Muscle layer of colon (tissue), 2 donors: ENCODE measurements at regions not wholly inside any gene's neighbourhood (a gene's known extent, or its start where the extent isn't known, plus 50 kb on each side); places are given as distances from the start of the nearest gene placed in this dataset.

Experiments used
- H3K27ac ChIP-seq: one replicate; pipeline ENCODE4 v1.7.0; 2013; ENCODE audit warnings: low read depth, mild to moderate bottlenecking, low read length, moderate library complexity
- H3K27me3 ChIP-seq, 2 donors: one replicate each; pipeline ENCODE4 v1.7.0; 2013; ENCODE audit warnings: low read length in 2 of 2, mild to moderate bottlenecking in 2 of 2; ENCODE audit not compliant: insufficient read depth in 2 of 2, control insufficient read depth in 1 of 2
- H3K36me3 ChIP-seq: one replicate; pipeline ENCODE4 v1.7.0; 2013; ENCODE audit warnings: mild to moderate bottlenecking, low read length; ENCODE audit not compliant: insufficient read depth
- H3K4me1 ChIP-seq: one replicate; pipeline ENCODE4 v1.7.0; 2013; ENCODE audit warnings: mild to moderate bottlenecking, low read length; ENCODE audit not compliant: insufficient read depth
- H3K4me3 ChIP-seq, 2 donors: one replicate each; pipeline ENCODE4 v1.7.0; 2013; ENCODE audit warnings: low read length in 2 of 2, low read depth in 1 of 2, mild to moderate bottlenecking in 1 of 2, moderate library complexity in 1 of 2
- H3K9ac ChIP-seq: one replicate; pipeline ENCODE4 v1.7.0; 2013; ENCODE audit warnings: low read length
- H3K9me3 ChIP-seq: one replicate; pipeline ENCODE4 v1.7.0; 2013; ENCODE audit warnings: mild to moderate bottlenecking, low read length
- donor health status: abdominal sarcoma.
- donor health status: Adenocarcinoma of cecum.

DNA sequence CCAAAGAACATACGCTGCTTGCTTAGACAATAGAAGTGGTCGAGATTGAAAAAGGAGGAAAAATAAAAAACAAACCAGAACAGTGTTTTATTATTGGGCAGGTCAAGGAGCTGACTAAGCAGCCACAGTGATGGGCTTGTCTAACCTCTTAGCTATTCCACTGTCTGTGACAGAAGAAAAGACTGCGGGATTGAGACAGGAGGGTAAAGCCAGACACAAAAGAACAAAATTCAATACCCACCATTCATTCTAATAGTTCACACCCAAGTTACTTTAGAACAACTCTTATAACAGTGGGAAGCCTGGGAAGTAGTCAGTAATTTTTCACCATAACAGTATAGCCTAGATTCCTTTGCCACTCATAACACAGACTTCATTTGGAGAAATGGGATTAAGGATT, 435.4 kb downstream of the MFSD1 start:
- Histone ChIP-seq H3K27me3 (no peaks in the 10 kb centered on the region), H3K4me3 (no peak overlapping the region), H3K27ac (no peak overlapping the region), H3K9ac (no peak overlapping the region), H3K4me1 (no peaks in the 10 kb centered on the region), H3K9me3 (no peaks in the 10 kb centered on the region), H3K36me3 (no peaks in the 10 kb centered on the region)

DNA sequence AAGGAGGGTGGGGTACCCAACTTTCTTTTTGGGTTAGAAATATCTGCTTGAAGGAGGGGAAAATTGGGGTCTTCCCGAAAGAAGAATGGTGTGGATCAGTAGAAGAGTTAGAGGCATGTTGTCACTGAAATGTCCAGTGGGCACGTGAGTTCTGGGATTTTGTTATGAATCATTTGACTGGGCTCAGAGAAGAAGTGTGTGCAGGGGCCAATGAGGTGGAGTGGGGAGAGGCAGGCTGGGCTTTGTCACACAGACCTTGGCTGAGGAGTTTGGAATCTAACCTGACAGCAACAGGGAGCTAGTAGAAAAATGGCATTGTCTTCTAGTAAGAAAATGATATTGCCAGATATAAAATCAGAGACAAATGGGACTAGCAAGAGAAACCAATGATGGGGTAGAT, 436.8 kb downstream of the MFSD1 start:
- Histone ChIP-seq H3K9me3 (no peaks in the 10 kb centered on the region), H3K4me1 (no peaks in the 10 kb centered on the region), H3K4me3 (no peak overlapping the region), H3K36me3 (no peaks in the 10 kb centered on the region), H3K27me3 (no peaks in the 10 kb centered on the region), H3K9ac (no peak overlapping the region), H3K27ac (no peak overlapping the region)

DNA sequence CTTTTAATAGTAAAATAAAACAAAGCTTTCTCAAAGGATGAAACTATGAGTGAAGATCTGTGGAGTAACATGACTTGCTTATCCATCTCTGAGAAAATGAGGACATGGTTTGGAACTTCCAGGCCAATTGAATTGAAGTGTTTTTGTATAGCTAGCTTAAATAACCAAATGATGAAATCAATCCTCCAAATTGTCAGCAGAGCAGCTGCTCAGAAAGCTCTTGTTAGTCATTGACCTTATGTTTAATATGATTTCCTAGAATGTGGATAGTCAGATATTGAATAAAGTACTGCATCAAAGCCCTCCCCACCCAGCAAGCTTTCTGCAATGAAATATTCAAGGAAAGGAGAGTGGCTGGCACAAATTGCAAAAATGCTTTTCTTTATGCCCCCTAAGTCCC, 437.2 kb downstream of the MFSD1 start:
- Histone ChIP-seq H3K4me1 (no peaks in the 10 kb centered on the region), H3K36me3 (no peaks in the 10 kb centered on the region), H3K9ac (no peak overlapping the region), H3K27me3 (no peaks in the 10 kb centered on the region), H3K4me3 (no peak overlapping the region), H3K27ac (no peak overlapping the region), H3K9me3 (no peaks in the 10 kb centered on the region)

DNA sequence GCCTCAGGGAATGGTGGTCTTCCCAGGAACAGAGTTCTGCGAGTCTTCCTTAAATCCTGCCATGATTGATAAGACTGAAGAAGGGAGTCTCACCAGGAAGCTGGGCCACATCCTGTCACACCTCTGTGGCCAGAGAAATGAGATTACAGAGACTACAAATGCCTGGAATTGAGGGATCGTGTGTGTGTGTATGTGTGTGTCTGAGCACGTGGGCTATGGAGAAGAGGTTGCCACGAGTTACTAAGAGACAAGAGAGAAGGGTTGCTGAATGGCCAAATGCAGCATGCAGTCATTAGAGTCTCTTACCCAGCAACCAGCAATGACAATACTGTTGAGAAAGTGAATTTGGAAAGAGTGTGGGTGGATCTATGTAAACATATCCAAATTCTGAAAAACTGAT, 443.1 kb downstream of the MFSD1 start:
- Histone ChIP-seq H3K4me1 (no peaks in the 10 kb centered on the region), H3K36me3 (no peaks in the 10 kb centered on the region), H3K9ac (no peak overlapping the region), H3K9me3 (no peaks in the 10 kb centered on the region), H3K4me3 (no peak overlapping the region), H3K27me3 (no peaks in the 10 kb centered on the region), H3K27ac (no peak overlapping the region)

DNA sequence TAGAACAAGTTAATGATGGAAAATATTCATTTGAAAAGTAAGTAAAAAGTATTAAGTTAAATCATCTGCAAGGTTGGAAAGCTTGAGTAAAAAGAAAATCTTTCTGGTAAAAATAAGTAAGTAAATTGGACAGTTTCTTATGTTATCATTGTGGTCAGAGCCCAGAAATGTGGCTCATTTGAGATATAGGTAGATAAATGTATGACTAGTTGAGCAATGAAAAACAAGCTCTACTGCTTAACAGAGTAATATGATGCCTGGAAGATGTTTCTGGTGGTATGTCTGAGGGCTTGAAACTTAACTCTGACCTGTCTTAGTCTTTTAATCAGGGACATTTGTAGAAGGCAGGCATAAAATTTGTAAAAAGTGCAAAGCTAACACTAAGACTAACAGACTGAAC, 444.0 kb downstream of the MFSD1 start:
- no peak overlapping the region for H3K4me3 ChIP-seq
- H3K27me3 ChIP-seq: no peaks in the 10 kb centered on the region
- no peaks in the 10 kb centered on the region for H3K36me3 ChIP-seq
- H3K9ac ChIP-seq: no peak overlapping the region
- no peak overlapping the region for H3K27ac ChIP-seq
- H3K9me3 ChIP-seq: no peaks in the 10 kb centered on the region
- H3K4me1 ChIP-seq: no peaks in the 10 kb centered on the region

DNA sequence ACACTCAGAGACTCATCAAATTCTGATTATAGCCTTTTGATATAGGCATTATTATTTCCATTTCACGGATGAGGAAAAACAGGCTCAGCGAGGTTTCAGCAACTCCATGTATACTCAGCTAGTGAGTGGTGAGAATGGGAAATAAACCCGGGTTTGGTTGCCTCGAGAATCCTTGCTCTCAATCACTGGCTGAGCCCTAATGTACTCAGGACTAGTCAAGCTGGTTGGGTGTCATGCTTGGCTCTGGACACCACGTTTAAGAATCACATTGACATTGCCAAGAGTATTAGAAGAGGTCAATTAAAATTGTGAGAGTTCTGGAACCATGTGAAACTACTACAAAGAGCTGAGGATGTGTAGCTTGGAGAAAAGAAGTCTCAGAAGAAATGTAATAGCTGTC, 444.5 kb downstream of the MFSD1 start:
- no peak overlapping the region for H3K9ac ChIP-seq
- no peaks in the 10 kb centered on the region for H3K9me3 ChIP-seq
- no peaks in the 10 kb centered on the region for H3K36me3 ChIP-seq
- no peak overlapping the region for H3K27ac ChIP-seq
- no peaks in the 10 kb centered on the region for H3K27me3 ChIP-seq
- no peaks in the 10 kb centered on the region for H3K4me1 ChIP-seq
- no peak overlapping the region for H3K4me3 ChIP-seq

DNA sequence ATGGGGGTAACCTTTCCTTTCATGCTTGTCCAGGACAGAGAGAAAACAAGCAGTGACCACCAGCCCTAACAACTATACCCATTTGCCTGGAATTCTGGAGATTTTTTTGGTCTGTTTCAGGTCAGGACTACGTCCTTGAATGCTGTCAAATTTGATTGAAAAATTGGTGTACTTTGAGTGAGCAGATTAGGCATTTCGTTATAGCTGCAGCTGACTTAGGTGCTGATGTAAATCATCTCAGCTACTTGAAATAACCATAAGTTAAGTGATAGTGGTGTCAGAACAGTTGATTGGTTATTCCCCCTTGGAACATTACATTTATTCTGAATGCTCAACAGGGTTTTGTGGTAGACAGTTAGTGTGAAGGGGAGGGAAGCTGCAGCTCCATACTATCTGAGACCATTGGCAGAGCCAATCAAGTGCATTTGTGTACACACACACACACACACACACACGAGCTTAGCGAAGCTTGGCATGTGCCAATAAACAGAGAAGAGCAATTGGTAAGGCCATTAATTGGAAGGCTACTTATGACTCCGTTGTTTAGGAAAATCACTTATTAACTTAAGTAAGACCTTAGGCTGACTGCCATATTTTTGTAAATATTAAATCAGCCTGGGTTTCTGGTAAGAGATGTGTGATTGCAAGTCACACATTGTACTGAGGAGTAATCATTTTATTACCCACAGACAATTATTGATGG, 447.8 kb downstream of the MFSD1 start:
- Histone ChIP-seq H3K36me3 (no peaks in the 10 kb centered on the region), H3K4me3 (no peak overlapping the region), H3K4me1 (no peaks in the 10 kb centered on the region), H3K27ac (no peak overlapping the region), H3K9me3 (no peaks in the 10 kb centered on the region), H3K27me3 (no peaks in the 10 kb centered on the region), H3K9ac (no peak overlapping the region)

DNA sequence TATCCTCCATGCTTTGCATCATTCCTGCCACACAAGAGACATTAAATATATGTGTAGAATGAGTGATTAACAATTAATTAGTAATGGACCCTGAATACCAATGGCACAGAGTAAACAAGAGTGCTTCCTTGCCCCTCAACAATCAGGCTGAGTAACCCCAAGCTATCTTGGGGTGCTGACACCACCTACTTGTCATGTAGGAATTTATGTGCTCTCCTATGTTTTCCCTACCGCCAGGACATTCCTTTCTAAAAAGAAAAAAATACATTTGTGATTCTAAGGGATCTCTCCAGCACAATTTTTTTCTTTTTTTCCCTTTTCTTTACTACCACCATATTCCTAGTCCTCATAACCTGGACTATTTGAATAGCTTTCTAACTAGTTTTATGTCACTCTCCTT, 449.1 kb downstream of the MFSD1 start:
- no peaks in the 10 kb centered on the region for H3K4me1 ChIP-seq
- H3K4me3 ChIP-seq: no peak overlapping the region
- H3K9ac ChIP-seq: no peak overlapping the region

DNA sequence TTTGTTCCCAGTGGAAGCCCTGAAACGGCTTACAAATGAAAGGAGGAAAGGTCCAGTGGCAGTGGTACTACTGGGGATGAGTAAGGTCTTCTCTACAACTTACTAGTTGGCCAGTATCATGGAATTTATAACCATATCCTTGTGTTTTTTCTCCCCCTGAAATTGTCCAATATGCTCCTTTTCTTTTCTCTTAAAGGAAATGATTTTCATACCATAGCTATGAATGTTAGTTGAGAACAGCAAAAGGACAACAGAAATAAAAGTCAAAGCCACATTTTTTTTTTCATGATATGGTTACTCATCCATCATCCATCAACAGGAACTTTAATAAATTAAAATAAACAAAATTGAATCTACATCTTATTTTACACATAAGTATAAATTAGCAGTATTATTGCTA, 450.4 kb downstream of the MFSD1 start:
- Histone ChIP-seq H3K9me3 (no peaks in the 10 kb centered on the region), H3K27ac (no peak overlapping the region), H3K4me1 (no peaks in the 10 kb centered on the region), H3K27me3 (no peaks in the 10 kb centered on the region), H3K4me3 (no peak overlapping the region), H3K36me3 (no peaks in the 10 kb centered on the region), H3K9ac (no peak overlapping the region)

More for the DNA sequence above, 449.1 kb downstream of the MFSD1 start:
- no peaks in the 10 kb centered on the region for H3K27me3 ChIP-seq
- no peaks in the 10 kb centered on the region for H3K36me3 ChIP-seq
- H3K27ac ChIP-seq: no peak overlapping the region
- H3K9me3 ChIP-seq: no peaks in the 10 kb centered on the region

DNA sequence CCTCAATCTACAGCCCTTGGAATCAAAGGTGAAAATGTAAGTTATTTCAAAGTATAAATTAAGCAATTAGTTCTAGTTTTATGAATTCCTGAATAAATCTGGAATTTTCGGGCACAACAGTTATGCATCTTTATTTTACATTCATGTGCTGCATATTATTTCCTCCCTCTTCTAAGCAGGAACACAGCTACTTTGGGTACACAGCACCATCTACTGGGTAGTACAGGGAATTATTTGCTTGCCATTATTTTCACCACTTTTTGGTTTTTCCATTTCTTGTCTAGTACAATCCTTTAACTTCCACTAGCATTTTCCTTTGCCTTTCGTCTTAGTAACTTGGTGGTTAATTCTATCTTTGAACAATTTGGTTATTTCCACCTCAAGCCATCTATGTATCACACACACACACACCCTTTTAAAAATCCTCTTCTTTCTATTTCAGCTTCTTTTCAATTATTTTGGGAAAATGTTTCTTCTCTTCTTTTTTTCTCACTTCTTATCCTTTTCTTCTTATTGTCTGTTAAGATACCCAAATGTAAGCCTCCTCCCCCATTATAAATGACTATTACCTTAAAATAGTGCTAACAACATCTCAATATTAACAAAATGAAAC, 451.0 kb downstream of the MFSD1 start:
- H3K27ac ChIP-seq: no peak overlapping the region
- H3K9me3 ChIP-seq: no peaks in the 10 kb centered on the region
- no peaks in the 10 kb centered on the region for H3K36me3 ChIP-seq
- no peak overlapping the region for H3K9ac ChIP-seq
- H3K4me3 ChIP-seq: no peak overlapping the region
- no peaks in the 10 kb centered on the region for H3K27me3 ChIP-seq
- H3K4me1 ChIP-seq: no peaks in the 10 kb centered on the region

DNA sequence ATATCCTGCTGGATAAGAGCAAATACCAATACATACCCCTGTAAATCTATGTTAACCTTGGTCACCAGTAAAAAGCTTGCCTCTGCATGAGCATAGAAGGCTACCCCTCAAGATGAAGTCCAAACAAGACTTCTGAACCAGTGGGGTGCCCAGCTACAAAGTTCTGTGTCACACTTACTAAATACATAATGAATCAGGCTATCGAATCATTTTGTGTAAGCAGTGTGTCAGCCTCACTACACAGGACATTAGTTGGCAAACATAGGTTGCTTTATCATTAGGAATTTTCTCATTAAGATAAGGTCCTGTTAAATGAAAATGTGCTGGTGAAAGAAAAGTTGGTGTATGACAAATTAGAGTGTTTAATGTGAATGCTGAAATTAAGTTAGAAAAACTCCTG, 452.0 kb downstream of the MFSD1 start:
- Histone ChIP-seq H3K4me1 (no peaks in the 10 kb centered on the region), H3K9me3 (no peaks in the 10 kb centered on the region), H3K27me3 (no peaks in the 10 kb centered on the region), H3K4me3 (no peak overlapping the region), H3K9ac (no peak overlapping the region), H3K27ac (no peak overlapping the region), H3K36me3 (no peaks in the 10 kb centered on the region)

DNA sequence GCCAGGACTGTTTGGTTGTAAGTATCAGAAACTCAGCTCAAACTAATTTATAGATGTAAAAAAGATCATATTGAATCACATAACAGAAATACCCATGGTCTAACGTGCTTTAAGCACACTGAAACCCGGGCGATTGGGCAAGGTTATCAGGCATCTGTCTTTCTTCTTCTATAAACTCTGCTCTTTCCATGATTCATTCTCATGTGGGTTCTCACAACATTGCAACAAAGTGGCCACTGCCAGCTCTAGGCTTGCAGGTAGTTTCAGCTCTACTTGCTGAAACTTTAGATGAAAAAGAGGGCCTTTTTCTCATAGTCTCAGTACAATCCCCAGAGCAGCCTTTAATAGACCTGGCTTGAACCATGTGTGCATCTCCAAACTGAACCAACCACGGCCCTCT, 456.1 kb downstream of the MFSD1 start:
- Histone ChIP-seq H3K27me3 (no peaks in the 10 kb centered on the region), H3K36me3 (no peaks in the 10 kb centered on the region), H3K9me3 (no peaks in the 10 kb centered on the region), H3K9ac (no peak overlapping the region), H3K4me3 (no peak overlapping the region), H3K27ac (no peak overlapping the region), H3K4me1 (no peaks in the 10 kb centered on the region)
